GM21825 (cell line): ENCODE measurements at regions not wholly inside any gene's neighbourhood (a gene's known extent, or its start where the extent isn't known, plus 50 kb on each side); places are given as distances from the start of the nearest gene placed in this dataset.
"Not testable (repeated sequence)": the region's sequence is repeated elsewhere in the genome, so short reads cannot be mapped to it uniquely, and the experiment has no call there.

Experiments used
- ATAC-seq: cut with Tn5 transposase; IDR thresholded peaks from one replicate; pipeline ENCODE4 v1.9.1; 2021; ENCODE audit warnings: mild to moderate bottlenecking, moderate library complexity; ENCODE audit not compliant: unreplicated experiment

GRCh38 chr5:99179206-99179605, 250.4 kb upstream of the CHD1 start:
- ATAC-seq = no peak

GRCh38 chr5:99177796-99178195, 249.0 kb upstream of the CHD1 start:
- no peak for ATAC-seq

GRCh38 chr5:99176186-99176585, 247.4 kb upstream of the CHD1 start:
- ATAC-seq = no peak

GRCh38 chr5:99169309-99169708, 240.5 kb upstream of the CHD1 start:
- no peak for ATAC-seq

GRCh38 chr5:99161538-99161937, 232.7 kb upstream of the CHD1 start:
- not testable (repeated sequence) for ATAC-seq

GRCh38 chr5:99156688-99157087, 227.9 kb upstream of the CHD1 start:
- no peak for ATAC-seq

- not testable (repeated sequence) for ATAC-seq
These were observed 214.5 kb upstream of the CHD1 start for GRCh38 chr5:99143283-99143795.

GRCh38 chr5:99141534-99142128, 212.8 kb upstream of the CHD1 start:
- no peak for ATAC-seq

GRCh38 chr5:99138911-99139310, 210.1 kb upstream of the CHD1 start:
- ATAC-seq = no peak

GRCh38 chr5:99133921-99134320, 205.1 kb upstream of the CHD1 start:
- no peak for ATAC-seq

GRCh38 chr5:99129768-99130501, 201.1 kb upstream of the CHD1 start:
- ATAC-seq = no peak

- ATAC-seq = no peak
These were observed 194.2 kb upstream of the CHD1 start for GRCh38 chr5:99122976-99123375.

GRCh38 chr5:99119326-99119725, 190.5 kb upstream of the CHD1 start:
- ATAC-seq = no peak

- ATAC-seq = no peak
These were observed 187.7 kb upstream of the CHD1 start for GRCh38 chr5:99116526-99116925.

- no peak for ATAC-seq
These were observed 181.1 kb upstream of the CHD1 start for GRCh38 chr5:99109894-99110293.

GRCh38 chr5:99105216-99105615, 176.4 kb upstream of the CHD1 start:
- ATAC-seq = no peak

GRCh38 chr5:99104538-99105132, 175.8 kb upstream of the CHD1 start:
- no peak for ATAC-seq

- no peak for ATAC-seq
These were observed 173.4 kb upstream of the CHD1 start for GRCh38 chr5:99102073-99102697.

GRCh38 chr5:99099691-99100090, 170.9 kb upstream of the CHD1 start:
- no peak for ATAC-seq

- ATAC-seq = no peak
These were observed 161.2 kb upstream of the CHD1 start for GRCh38 chr5:99089822-99090549.

- no peak for ATAC-seq
These were observed 159.5 kb upstream of the CHD1 start for GRCh38 chr5:99088309-99088708.
